HEK293 (cell line): ENCODE measurements at regions not wholly inside any gene's neighbourhood (a gene's known extent, or its start where the extent isn't known, plus 50 kb on each side); places are given as distances from the start of the nearest gene placed in this dataset.

ENCODE experiments used
- CTCF ChIP-seq: fragments of 450-650 bp; formaldehyde crosslinking; IDR thresholded peaks from 2 replicates; pipeline ENCODE4 v1.5.1; 2016; ENCODE audit warnings: missing biosample characterization, missing genetic modification characterization
- ZFP3 ChIP-seq: fragments of 450-650 bp; formaldehyde crosslinking; IDR thresholded peaks from 2 replicates; pipeline ENCODE4 v1.5.1; 2016; ENCODE audit warnings: low read depth, missing biosample characterization, missing genetic modification characterization
- ZNF174 ChIP-seq: fragments of 450-650 bp; formaldehyde crosslinking; IDR thresholded peaks from 2 replicates; pipeline ENCODE4 v1.5.0; 2017; ENCODE audit warnings: missing biosample characterization, mild to moderate bottlenecking, missing genetic modification characterization
- ZNF274 ChIP-seq, 2 experiments: fragments of 200-500 bp in 1 of 2; fragments of 450-650 bp in 1 of 2; sonication (Bioruptor generic) in 1 of 2; formaldehyde crosslinking in 1 of 2; IDR thresholded peaks; 2 replicates each; pipeline versions ENCODE4 v1.5.1 to v1.6.1; 2014 to 2016; ENCODE audit warnings: borderline replicate concordance in 1 of 2, inconsistent platforms in 1 of 2, low read length in 1 of 2, missing biosample characterization in 1 of 2, missing genetic modification characterization in 1 of 2
- ZNF530 ChIP-seq: fragments of 450-650 bp; formaldehyde crosslinking; IDR thresholded peaks from 2 replicates; pipeline ENCODE4 v1.5.1; 2016; ENCODE audit warnings: low read depth, missing biosample characterization, missing genetic modification characterization

GRCh38 chr12:131513606-131514005 lies 197.3 kb upstream of the SFSWAP start:
- no peak for TF ChIP-seq ZFP3
- no peak for TF ChIP-seq CTCF (tag by site-specific recombination)
- no peak for TF ChIP-seq ZNF530
- no peak for TF ChIP-seq ZNF174 (tag by site-specific recombination)
- no peak for TF ChIP-seq ZNF274 (IDR thresholded peaks at IDR 0.05; ENCODE audit: low read length)
- no peak for TF ChIP-seq ZNF274 (tag by site-specific recombination; IDR thresholded peaks at IDR 0.05; ENCODE audit: borderline replicate concordance)
